ENCODE measurements at regions not wholly inside any gene's neighbourhood (a gene's known extent, or its start where the extent isn't known, plus 50 kb on each side); places are given as distances from the start of the nearest gene placed in this dataset.

GRCh38 chr5:8462565-8462964 lies 593.6 kb downstream of the MTRR start:
- H3K27ac Mint-ChIP-seq (ENCODE audit: unreplicated experiment): no peak overlapping the region
- H3K4me3 Mint-ChIP-seq (ENCODE audit: unreplicated experiment): no peak overlapping the region
- DNase-seq: no peak
- H3K4me1 Mint-ChIP-seq (ENCODE audit: low read depth, unreplicated experiment): no peaks in the 10 kb centered on the region
- H3K36me3 Mint-ChIP-seq (ENCODE audit: unreplicated experiment): peaks cover 5% of the 10 kb centered on the region
- H3K27me3 Mint-ChIP-seq (ENCODE audit: unreplicated experiment): no peaks in the 10 kb centered on the region
- no peak for TF ChIP-seq CTCF (IDR thresholded peaks at IDR 0.05; ENCODE audit: partially characterized antibody, unreplicated experiment)
- no peaks in the 10 kb centered on the region for H3K9me3 Mint-ChIP-seq (ENCODE audit: unreplicated experiment)

GRCh38 chr5:8470489-8470888 lies 601.5 kb downstream of the MTRR start:
- Mint-ChIP-seq H3K9me3 (ENCODE audit: unreplicated experiment) (peaks cover 5% of the 10 kb centered on the region), H3K4me3 (ENCODE audit: unreplicated experiment) (no peak overlapping the region), H3K27me3 (ENCODE audit: unreplicated experiment) (no peaks in the 10 kb centered on the region), H3K27ac (ENCODE audit: unreplicated experiment) (no peak overlapping the region), H3K4me1 (ENCODE audit: low read depth, unreplicated experiment) (no peaks in the 10 kb centered on the region), H3K36me3 (ENCODE audit: unreplicated experiment) (peaks cover 22% of the 10 kb centered on the region)
- no peak for TF ChIP-seq CTCF (IDR thresholded peaks at IDR 0.05; ENCODE audit: partially characterized antibody, unreplicated experiment)
- no peak for DNase-seq

GRCh38 chr5:8471581-8471980 lies 602.6 kb downstream of the MTRR start:
- peaks cover 5% of the 10 kb centered on the region for H3K9me3 Mint-ChIP-seq (ENCODE audit: unreplicated experiment)
- DNase-seq: no peak
- no peaks in the 10 kb centered on the region for H3K27me3 Mint-ChIP-seq (ENCODE audit: unreplicated experiment)
- peaks cover 22% of the 10 kb centered on the region for H3K36me3 Mint-ChIP-seq (ENCODE audit: unreplicated experiment)
- no peak overlapping the region for H3K4me3 Mint-ChIP-seq (ENCODE audit: unreplicated experiment)
- TF ChIP-seq CTCF (IDR thresholded peaks at IDR 0.05; ENCODE audit: partially characterized antibody, unreplicated experiment): no peak
- no peaks in the 10 kb centered on the region for H3K4me1 Mint-ChIP-seq (ENCODE audit: low read depth, unreplicated experiment)
- no peak overlapping the region for H3K27ac Mint-ChIP-seq (ENCODE audit: unreplicated experiment)

- peaks cover 22% of the 10 kb centered on the region for H3K36me3 Mint-ChIP-seq (ENCODE audit: unreplicated experiment)
- H3K27ac Mint-ChIP-seq (ENCODE audit: unreplicated experiment): no peak overlapping the region
- H3K4me1 Mint-ChIP-seq (ENCODE audit: low read depth, unreplicated experiment): no peaks in the 10 kb centered on the region
- no peak for TF ChIP-seq CTCF (IDR thresholded peaks at IDR 0.05; ENCODE audit: partially characterized antibody, unreplicated experiment)
- no peaks in the 10 kb centered on the region for H3K27me3 Mint-ChIP-seq (ENCODE audit: unreplicated experiment)
- no peak for DNase-seq
- H3K4me3 Mint-ChIP-seq (ENCODE audit: unreplicated experiment): no peak overlapping the region
- peaks cover 5% of the 10 kb centered on the region for H3K9me3 Mint-ChIP-seq (ENCODE audit: unreplicated experiment)
These were observed 604.1 kb downstream of the MTRR start for GRCh38 chr5:8473016-8473415.

- Mint-ChIP-seq H3K27ac (ENCODE audit: unreplicated experiment) (no peak overlapping the region), H3K36me3 (ENCODE audit: unreplicated experiment) (peaks cover 22% of the 10 kb centered on the region), H3K9me3 (ENCODE audit: unreplicated experiment) (peaks cover 3% of the 10 kb centered on the region), H3K4me3 (ENCODE audit: unreplicated experiment) (no peak overlapping the region), H3K27me3 (ENCODE audit: unreplicated experiment) (no peaks in the 10 kb centered on the region), H3K4me1 (ENCODE audit: low read depth, unreplicated experiment) (no peaks in the 10 kb centered on the region)
- no peak for DNase-seq
- no peak for TF ChIP-seq CTCF (IDR thresholded peaks at IDR 0.05; ENCODE audit: partially characterized antibody, unreplicated experiment)
These were observed 605.0 kb downstream of the MTRR start for GRCh38 chr5:8473827-8474568.
